Lower leg skin (tissue), 3 donors: ENCODE measurements at regions not wholly inside any gene's neighbourhood (a gene's known extent, or its start where the extent isn't known, plus 50 kb on each side); places are given as distances from the start of the nearest gene placed in this dataset.

ENCODE experiments used
- CTCF ChIP-seq, 3 donors: fragments of 450-650 bp; IDR thresholded peaks; one replicate each; pipeline ENCODE4 v1.5.1; 2016; ENCODE audit warnings: antibody characterized with exemption in 3 of 3, mild to moderate bottlenecking in 3 of 3, moderate library complexity in 2 of 3
- POLR2A ChIP-seq, 2 donors: fragments of 450-650 bp; IDR thresholded peaks; one replicate each; pipeline ENCODE4 v1.6.1; 2016 to 2017; ENCODE audit warnings: antibody characterized with exemption in 2 of 2, mild to moderate bottlenecking in 1 of 2, moderate library complexity in 1 of 2

- TF ChIP-seq POLR2A (IDR thresholded peaks at IDR 0.05) (no peak), CTCF (IDR thresholded peaks at IDR 0.05) (no peak)
Observed at GRCh38 chr5:67673618-67674017, 477.0 kb upstream of the CD180 start.
